Anterior cingulate cortex (tissue), 58 donors: ENCODE measurements at regions not wholly inside any gene's neighbourhood (a gene's known extent, or its start where the extent isn't known, plus 50 kb on each side); places are given as distances from the start of the nearest gene placed in this dataset.
A peak's percentile ranks its signal among the peaks of the same experiment; 100 is the strongest.
"Not testable (repeated sequence)": the region's sequence is repeated elsewhere in the genome, so short reads cannot be mapped to it uniquely, and the experiment has no call there.

Experiments
- DNase-seq, 58 donors: peaks; one replicate each; lab custom pipeline; 2025; lab: John Stamatoyannopoulos, UW

DNA sequence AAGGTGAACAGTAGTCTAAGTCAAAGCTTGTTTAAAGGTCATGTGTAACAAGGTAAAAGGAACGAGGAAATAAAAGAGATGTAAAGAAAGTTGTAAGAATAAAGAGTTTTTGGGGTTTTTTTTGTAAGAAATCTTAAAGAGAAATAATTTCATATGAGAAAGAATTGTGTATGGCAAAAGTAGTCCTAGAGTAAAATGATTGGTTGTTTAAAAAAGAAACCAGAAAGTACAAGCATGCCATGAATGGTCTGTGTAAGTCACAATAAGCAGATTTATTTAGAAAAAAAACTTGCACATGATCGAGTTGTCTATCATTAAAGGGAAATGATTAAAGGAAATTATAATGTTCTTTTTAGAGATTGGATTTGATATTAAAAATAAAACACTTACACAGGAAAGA is 172.6 kb upstream of the TUSC1 start:
- no peak for DNase-seq

DNA sequence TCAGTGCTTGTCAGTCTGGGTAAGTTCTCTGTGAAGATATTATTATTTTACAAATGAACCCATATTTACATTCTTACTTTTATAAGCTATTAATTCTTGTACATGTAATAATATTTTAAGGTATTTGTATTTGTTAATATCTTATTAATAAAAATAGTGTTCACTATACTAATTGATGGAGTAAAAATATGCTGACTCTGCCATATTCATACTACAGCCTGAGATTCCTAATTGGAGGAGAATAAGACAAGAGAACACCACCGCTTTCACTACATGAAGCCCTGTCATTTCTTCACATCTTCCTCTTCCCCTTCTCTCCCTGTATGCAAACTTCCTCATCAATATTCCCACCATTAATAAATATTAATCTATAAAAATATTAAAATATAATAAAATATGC is 167.6 kb upstream of the TUSC1 start:
- no peak for DNase-seq

GRCh38 chr9:25830381-25830780 is 152.1 kb upstream of the TUSC1 start:
- DNase-seq = no peak

DNA sequence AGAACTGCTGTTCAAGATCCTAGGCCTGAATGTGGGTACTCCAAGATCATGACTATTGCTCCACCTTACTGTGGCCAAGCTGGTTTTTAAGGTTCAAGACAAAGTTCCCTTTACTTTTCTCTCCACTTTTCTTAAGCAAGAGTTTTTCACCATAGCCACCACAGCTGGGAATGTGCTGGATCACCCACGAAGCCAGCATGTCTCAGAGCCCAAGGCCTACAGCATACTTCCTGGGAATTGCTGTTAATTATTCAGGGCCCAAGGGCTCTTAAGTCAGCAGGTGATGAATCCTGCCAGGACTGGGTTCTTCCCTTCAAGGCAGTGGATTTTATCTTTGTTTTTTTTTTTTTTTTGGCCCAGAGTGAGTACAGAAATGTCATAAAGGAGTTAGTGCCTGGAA is 149.4 kb upstream of the TUSC1 start:
- no peak for DNase-seq

DNA sequence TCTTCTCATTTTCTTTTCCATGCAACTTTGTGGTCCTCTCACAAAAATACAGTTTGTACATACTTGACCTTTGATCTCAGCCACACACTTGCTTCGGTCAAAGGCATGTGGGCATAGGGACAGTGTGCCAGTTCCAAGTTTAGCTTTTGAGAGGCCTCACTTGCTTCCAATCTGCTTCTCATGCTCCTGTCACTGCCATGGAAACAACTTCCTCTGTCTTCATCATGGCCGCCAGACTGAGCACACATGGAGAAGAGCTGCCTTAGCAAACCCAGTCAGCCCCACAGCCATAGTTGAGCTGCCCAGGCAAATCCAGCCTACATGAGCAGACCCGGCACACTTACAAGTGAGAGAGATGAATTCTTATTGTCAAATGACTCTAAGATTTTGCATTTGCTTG is 138.2 kb upstream of the TUSC1 start:
- DNase-seq = no peak

- DNase-seq = no peak
Measured at GRCh38 chr9:25814023-25814422, 135.8 kb upstream of the TUSC1 start.

GRCh38 chr9:25813478-25813877 is 135.2 kb upstream of the TUSC1 start:
- DNase-seq = no peak

GRCh38 chr9:25808554-25808953 is 130.3 kb upstream of the TUSC1 start:
- DNase-seq = no peak

DNA sequence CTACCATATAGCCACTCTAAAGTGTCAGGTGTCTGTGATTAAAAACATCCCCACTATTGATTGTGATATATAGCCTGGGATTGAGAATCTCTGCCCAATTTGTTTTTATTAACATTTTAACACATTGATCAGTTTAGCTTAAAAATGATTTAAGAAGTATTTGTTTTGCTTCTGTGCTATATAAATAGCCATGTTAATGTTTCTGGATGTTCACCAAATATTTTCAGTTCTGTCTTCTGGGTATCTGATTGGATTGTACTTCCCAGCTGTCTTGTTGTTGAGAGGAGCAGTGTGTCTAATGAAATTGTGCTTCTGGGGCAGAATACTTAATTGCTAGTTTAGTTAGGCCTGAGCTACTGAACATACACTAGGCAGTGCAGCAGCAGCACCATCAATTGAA is 126.6 kb upstream of the TUSC1 start:
- no peak for DNase-seq

DNA sequence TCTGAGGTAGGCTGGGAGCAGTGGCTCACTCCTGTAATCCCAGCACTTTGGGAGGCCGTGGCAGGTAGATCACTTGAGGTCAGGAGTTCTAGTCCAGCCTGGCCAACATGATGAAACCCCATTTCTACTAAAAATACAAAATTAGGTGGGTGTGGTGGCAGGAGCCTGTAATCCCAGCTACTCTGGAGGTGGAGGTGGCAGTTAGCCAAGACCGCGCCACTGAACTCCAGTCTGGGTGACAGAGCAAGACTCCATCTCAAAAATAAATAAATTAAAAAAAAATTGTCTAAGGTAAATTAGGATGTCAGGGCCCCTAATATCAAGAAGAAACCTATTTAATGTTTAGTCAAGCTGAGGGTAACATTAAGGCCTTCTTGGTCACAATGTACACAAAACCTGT is 123.7 kb upstream of the TUSC1 start:
- DNase-seq = not testable (repeated sequence)

GRCh38 chr9:25773805-25774204 is 95.6 kb upstream of the TUSC1 start:
- DNase-seq = no peak

- DNase-seq = peak in 1 of 58 donors; percentile 9
Measured at GRCh38 chr9:25755951-25756350, 77.7 kb upstream of the TUSC1 start.

DNA sequence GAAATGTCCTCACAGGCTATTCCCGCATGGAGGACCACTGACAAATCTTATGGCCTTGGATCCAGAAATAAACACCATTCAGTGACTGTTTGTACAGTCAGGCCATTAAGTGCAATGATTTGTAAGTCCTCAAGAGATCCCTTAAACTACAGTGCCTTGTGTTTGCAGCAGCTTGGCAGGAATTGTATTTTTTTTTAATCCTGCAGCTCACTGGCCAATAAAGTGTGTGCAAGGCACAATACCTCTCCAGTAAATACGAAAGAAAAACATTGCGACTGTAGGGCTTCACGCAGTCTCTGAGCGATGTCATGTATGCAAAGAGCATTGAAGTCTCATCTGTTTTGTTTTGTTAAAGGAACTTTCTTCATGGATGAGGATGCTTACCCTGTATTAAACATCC is 74.2 kb upstream of the TUSC1 start:
- no peak for DNase-seq

DNA sequence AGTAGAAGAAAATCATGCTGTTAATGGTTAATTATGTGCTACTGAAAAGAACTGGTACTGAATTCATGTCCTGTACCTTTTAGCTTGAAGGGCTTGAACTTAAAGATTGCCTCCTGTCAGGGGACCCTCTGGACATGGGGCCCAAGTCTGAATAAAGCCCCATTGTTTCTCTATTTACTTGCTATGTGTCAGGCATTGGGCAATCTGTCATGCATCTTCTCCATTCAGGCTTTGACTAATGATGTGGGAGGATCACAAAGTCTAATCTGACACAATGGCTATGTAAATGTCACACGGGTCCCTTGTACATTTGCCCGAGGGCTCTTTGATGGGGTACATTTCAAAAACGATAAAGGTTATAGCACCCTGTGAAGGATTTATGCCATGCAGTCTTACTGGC is 64.0 kb upstream of the TUSC1 start:
- DNase-seq = no peak

DNA sequence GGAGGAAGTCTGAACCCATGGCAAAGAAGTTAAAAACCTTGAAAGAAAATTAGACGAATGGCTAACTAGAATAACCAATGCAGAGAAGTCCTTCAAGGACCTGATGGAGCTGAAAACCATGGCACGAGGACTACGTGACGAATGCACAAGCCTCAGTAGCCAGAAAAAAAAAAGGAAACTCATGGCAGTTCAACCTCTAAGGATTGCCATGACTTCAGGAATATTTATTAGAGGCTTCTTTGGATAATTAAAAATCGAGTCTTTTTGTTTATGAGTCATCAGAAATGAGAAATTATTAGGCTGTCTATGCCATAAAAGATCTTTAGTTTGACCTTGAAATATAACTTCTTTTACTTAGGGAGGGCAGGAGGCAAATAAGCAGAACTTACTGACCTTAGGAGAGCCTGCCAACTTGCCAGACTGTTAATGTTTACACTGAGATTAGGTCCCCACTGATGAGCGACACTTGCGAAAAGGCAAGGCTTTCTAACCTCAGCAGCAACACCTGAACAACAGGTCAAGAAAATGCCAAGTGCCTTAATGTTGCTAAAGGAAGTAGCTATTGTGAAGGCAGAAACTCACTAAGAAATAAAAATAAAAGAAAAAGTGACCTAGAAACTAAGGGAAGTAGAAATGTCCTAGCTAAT is 55.2 kb upstream of the TUSC1 start:
- no peak for DNase-seq

DNA sequence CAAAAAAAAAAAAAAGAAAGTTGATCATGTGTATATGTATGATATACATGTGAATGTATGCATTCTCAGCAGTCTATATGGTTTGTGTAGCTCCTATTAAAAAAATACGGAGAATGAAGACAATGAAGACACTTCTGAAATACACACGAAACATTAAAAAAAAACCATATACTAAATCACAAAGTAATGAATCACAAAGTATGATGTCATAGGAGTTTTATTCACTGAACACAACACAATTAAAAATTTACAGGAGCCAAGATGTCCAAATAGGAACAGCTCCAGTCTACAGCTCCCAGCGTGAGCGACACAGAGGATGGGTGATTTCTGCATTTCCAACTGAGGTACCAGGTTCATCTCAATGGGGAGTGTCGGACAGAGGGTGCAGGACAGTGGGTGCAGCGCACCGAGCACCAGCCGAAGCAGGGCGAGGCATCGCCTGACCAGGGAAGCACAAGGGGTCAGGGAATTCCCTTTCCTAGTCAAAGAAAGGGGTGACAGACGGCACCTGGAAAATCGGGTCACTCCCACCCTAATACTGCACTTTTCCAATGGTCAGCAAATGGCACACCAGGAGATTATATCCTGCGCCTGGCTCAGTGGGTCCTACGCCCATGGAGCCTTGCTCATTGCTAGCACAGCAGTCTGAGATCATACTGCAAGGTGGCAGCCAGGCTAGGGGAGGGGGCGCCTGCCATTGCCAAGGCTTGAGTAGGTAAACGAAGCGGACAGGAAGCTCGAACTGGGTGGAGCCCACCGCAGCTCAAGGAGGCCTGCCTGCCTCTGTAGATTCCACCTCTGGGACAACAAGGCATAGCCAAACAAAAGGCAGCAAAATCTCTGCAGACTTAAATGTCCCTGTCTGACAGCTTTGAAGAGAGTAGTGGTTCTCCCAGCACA is 53.9 kb upstream of the TUSC1 start:
- not testable (repeated sequence) for DNase-seq
